Body of pancreas (tissue), 4 donors: ENCODE measurements at regions not wholly inside any gene's neighbourhood (a gene's known extent, or its start where the extent isn't known, plus 50 kb on each side); places are given as distances from the start of the nearest gene placed in this dataset.

Experiments
- POLR2A ChIP-seq, 3 donors: fragments of 450-650 bp; IDR thresholded peaks; one replicate each; pipeline ENCODE4 v1.6.1; 2016; ENCODE audit warnings: antibody characterized with exemption in 3 of 3, mild to moderate bottlenecking in 2 of 3
- TF ChIP-seq, protein P1 (sequence below), 7 experiments: fragments of 450-650 bp in 4 of 7; fragments of 200-600 bp in 3 of 7; sonication (generic) in 3 of 7; IDR thresholded peaks; one replicate each; pipeline ENCODE4 v1.5.1; 2016 to 2019; ENCODE audit warnings: antibody characterized with exemption in 7 of 7

DNA sequence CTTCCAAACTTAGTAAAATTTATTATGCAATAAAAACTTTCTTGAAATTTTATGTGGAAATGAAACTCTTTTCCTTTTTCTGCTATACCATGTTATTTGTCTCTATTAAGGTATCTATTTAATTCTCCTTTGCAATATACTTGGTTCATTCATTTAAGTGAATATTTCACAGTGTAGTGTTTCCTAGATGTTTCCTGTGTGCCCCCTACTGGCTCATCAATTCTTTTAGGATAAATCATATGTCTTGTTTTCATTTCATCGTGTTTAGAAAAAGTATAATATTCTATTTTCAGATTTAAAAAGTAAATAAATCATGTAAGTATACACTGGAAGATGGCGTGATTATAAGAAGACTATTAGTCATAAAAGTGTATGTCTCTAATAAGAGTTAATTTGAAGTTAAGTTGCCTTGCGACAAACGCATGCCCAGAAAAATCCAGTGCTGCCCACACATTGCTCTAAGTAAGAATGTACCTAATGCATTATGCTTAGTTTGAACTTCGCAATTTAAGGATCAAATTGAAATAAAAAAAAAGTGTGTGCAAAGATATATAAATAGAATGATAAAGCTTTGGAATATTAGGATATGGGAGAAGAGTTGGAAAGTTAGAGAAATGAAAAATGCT lies 525.4 kb downstream of the KCNJ3 start:
- TF ChIP-seq, protein P1, sequence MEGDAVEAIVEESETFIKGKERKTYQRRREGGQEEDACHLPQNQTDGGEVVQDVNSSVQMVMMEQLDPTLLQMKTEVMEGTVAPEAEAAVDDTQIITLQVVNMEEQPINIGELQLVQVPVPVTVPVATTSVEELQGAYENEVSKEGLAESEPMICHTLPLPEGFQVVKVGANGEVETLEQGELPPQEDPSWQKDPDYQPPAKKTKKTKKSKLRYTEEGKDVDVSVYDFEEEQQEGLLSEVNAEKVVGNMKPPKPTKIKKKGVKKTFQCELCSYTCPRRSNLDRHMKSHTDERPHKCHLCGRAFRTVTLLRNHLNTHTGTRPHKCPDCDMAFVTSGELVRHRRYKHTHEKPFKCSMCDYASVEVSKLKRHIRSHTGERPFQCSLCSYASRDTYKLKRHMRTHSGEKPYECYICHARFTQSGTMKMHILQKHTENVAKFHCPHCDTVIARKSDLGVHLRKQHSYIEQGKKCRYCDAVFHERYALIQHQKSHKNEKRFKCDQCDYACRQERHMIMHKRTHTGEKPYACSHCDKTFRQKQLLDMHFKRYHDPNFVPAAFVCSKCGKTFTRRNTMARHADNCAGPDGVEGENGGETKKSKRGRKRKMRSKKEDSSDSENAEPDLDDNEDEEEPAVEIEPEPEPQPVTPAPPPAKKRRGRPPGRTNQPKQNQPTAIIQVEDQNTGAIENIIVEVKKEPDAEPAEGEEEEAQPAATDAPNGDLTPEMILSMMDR (IDR thresholded peaks at IDR 0.05), result peak in 6 of 7 experiments; percentile 32 to 60 (median 54)
- TF ChIP-seq POLR2A (IDR thresholded peaks at IDR 0.05), result no peak
